ENCODE measurements at regions not wholly inside any gene's neighbourhood (a gene's known extent, or its start where the extent isn't known, plus 50 kb on each side); places are given as distances from the start of the nearest gene placed in this dataset.

DNA sequence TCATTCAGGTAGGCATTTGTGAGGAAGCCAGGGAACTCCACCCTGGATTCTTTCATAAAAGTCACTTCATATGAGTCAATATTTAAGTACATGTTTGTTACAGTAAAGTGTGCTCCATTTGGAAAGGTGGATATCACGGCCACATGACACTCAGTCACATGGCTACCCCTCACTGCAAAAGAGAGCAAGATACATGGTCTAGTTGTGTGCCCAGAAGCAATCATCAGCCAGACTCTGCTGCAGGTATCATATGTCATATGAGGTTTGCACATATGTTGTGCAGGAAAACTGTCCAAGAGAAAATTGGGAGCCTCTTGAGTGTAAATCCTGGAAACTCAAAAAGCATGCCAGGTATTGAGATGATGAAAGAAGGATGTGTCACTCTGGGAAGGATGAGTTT lies 55.0 kb upstream of the NMNAT3 start:
- DNase-seq (ENCODE audit: low read depth) = no peak

DNA sequence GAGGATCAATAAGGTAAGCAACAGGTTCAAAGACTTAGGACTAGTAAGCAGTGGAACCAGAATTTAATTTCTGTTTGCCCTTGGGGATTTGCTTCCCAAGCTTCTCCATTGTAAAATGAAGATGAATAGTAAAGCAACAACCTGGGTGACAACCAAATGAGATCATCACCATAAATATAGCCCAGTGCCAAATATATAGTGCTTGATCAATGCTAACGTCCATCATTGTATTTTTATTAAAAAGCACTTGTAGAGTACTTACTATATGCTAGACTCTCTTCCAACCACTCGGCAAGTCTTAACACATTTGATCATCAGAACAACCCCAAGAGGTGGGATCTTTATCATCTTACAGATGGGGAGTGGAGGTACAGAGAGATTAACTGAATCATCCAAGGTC lies 51.5 kb upstream of the NMNAT3 start:
- DNase-seq (ENCODE audit: low read depth) = no peak

DNA sequence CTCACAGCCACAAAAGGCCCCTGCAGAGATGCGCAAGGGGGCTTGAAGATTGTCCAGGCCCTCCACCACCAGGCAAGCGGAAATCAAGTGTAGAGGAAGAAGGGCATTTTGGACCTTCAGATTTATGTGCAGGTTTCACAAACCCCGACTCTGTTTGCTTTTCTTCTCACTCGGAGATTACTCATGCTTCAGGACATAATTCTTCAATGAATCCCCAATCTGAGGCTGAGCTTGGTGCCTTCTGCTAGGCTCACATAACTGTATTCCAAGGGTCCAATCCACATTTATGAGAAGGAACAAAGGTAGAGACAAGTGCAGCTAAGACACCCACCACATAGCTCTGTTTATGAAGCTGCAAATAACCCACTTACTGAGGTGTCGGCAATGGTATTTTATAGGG lies 50.6 kb upstream of the NMNAT3 start:
- no peak for DNase-seq (ENCODE audit: low read depth)

All from HS-5 (cell line).